Spleen (tissue), 11 donors: ENCODE measurements at regions not wholly inside any gene's neighbourhood (a gene's known extent, or its start where the extent isn't known, plus 50 kb on each side); places are given as distances from the start of the nearest gene placed in this dataset.
"Not testable (repeated sequence)": the region's sequence is repeated elsewhere in the genome, so short reads cannot be mapped to it uniquely, and the experiment has no call there.

Experiments used
- DNase-seq: peaks from one replicate; pipeline ENCODE4 v3.0.0-alpha.2; 2020
- H3K27ac ChIP-seq, 8 donors: fragments of 200-600 bp; sonication (generic) in 7 of 8; 1 replicate in 4 of 8; 2 replicates in 4 of 8; pipeline versions ENCODE4 v1.5.0 to v1.8.0; 2016 to 2021; ENCODE audit warnings: inconsistent platforms in 4 of 8, mild to moderate bottlenecking in 4 of 8, moderate library complexity in 1 of 8
- H3K27me3 ChIP-seq, 7 donors: fragments of 200-600 bp; sonication (generic) in 6 of 7; replicated peaks in 1 of 7; 1 replicate in 4 of 7; 2 replicates in 3 of 7; pipeline versions ENCODE4 v1.5.0 to v1.8.0; 2016 to 2021; ENCODE audit warnings: inconsistent platforms in 3 of 7, mild to moderate bottlenecking in 1 of 7
- H3K36me3 ChIP-seq, 6 donors: fragments of 200-600 bp; sonication (generic) in 5 of 6; 1 replicate in 4 of 6; 2 replicates in 2 of 6; pipeline versions ENCODE4 v1.5.0 to v1.8.0; 2016 to 2021; ENCODE audit warnings: inconsistent platforms in 2 of 6
- H3K4me1 ChIP-seq, 6 donors: fragments of 200-600 bp; sonication (generic) in 5 of 6; 1 replicate in 3 of 6; 2 replicates in 3 of 6; pipeline versions ENCODE4 v1.5.0 to v1.8.0; 2016 to 2021; ENCODE audit warnings: inconsistent platforms in 3 of 6
- H3K4me3 ChIP-seq, 8 donors: fragments of 200-600 bp; sonication (generic) in 7 of 8; 1 replicate in 4 of 8; 2 replicates in 4 of 8; pipeline versions ENCODE4 v1.5.0 to v1.8.0; 2016 to 2021; ENCODE audit warnings: inconsistent platforms in 4 of 8, mild to moderate bottlenecking in 4 of 8, moderate library complexity in 2 of 8
- H3K9me3 ChIP-seq, 8 donors: fragments of 200-600 bp; sonication (generic) in 7 of 8; 1 replicate in 4 of 8; 2 replicates in 4 of 8; pipeline versions ENCODE4 v1.5.0 to v1.8.0; 2016 to 2021; ENCODE audit warnings: inconsistent platforms in 4 of 8
- POLR2A ChIP-seq, 3 donors: fragments of 450-650 bp; IDR thresholded peaks; one replicate each; pipeline ENCODE4 v1.5.1; 2017; ENCODE audit warnings: antibody characterized with exemption in 3 of 3, mild to moderate bottlenecking in 1 of 3
- POLR2AphosphoS5 ChIP-seq, 3 donors: sonication (generic); formaldehyde crosslinking; IDR thresholded peaks; one replicate each; pipeline ENCODE4 v1.5.1; 2017; ENCODE audit warnings: antibody characterized with exemption in 3 of 3
- WGBS, 5 donors: extraction: QIAGEN DNeasy Blood & Tissue Kit in 3 of 5; methylation state at CpG; one replicate each; pipeline versions ENCODE4 v1.1.5 to v1.1.7; 2013 to 2018; 5-methylcytosine and 5-hydroxymethylcytosine counted together
- intact Hi-C: fragments of 100-400 bp; cut with DNase I; formaldehyde crosslinking; loops from one replicate; pipeline ENCODE4 v1.15.0; 2023; ENCODE audit warnings: low total_unique reads
- TF ChIP-seq, protein P1 (sequence below), 11 experiments: fragments of 200-600 bp in 7 of 11; fragments of 450-650 bp in 4 of 11; sonication (generic) in 4 of 11; IDR thresholded peaks in 8 of 11; conservative IDR thresholded peaks in 3 of 11; 1 replicate in 7 of 11; 2 replicates in 4 of 11; pipeline versions ENCODE4 v1.4.0 to v1.8.0; 2016 to 2021; ENCODE audit warnings: antibody characterized with exemption in 11 of 11, inconsistent platforms in 4 of 11, mild to moderate bottlenecking in 1 of 11
- donor health status: healthy with polysubstance abuse.
- donor health status: DM: no; HTN: no; CAD: no; lungs with moderate emphysema.
- donor health status: DM: no; HTN: no; CAD: no.
- donor health status: Bipolar disorder and iron deficiency.
- donor health status: healthy.
- donor health status: DM: no; HTN: no; CAD: no.
- donor health status: DM: yes; HTN: yes; CAD: no.

DNA sequence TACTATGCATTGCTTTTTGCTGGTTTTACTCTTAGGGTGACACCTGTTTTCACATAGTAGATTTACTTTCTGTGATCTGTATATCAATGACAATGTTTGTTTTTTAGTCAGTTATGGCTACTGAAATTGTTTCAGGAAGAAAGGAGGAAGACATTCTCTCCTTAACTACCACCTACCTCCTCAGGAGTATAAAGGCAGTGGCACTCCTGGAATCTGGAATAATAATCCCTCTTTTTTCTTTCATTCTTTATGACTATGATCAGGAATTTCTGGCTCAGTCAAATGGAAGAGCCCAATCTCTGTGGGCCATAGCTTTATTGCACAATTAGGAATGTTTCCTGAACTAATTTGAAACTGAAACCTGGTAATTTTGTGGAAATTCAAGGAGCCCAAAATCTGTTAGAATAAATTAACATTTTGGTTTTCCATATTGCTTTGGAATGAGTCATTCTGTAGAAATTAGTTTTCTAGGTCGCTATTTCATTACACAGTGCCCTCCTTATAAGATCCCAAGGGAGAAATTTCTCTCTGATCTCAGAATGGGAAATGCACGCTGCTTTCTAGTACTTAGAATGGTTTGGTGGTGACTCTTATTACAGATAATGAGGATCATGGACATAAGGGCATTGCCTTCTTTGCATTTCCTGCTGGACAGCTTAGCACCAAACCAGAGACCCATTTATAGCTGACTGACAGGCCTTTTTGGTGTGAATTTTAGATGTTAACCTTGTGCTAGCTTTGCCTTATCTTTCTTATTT, 95.3 kb upstream of the VLDLR start:
- Histone ChIP-seq H3K27ac (no peak overlapping the region), H3K4me3 (no peak overlapping the region), H3K4me1 (no peaks in the 10 kb centered on the region), H3K27me3 (no peaks in the 10 kb centered on the region), H3K36me3 (no peaks in the 10 kb centered on the region), H3K9me3 (no peaks in the 10 kb centered on the region)
- 51 to 65% (median 59%) methylated on average over 2 of the region's 2 CpGs for WGBS, 5 donors
- TF ChIP-seq POLR2A (IDR thresholded peaks at IDR 0.05) (no peak), POLR2AphosphoS5 (IDR thresholded peaks at IDR 0.05) (no peak)
- TF ChIP-seq, protein P1, sequence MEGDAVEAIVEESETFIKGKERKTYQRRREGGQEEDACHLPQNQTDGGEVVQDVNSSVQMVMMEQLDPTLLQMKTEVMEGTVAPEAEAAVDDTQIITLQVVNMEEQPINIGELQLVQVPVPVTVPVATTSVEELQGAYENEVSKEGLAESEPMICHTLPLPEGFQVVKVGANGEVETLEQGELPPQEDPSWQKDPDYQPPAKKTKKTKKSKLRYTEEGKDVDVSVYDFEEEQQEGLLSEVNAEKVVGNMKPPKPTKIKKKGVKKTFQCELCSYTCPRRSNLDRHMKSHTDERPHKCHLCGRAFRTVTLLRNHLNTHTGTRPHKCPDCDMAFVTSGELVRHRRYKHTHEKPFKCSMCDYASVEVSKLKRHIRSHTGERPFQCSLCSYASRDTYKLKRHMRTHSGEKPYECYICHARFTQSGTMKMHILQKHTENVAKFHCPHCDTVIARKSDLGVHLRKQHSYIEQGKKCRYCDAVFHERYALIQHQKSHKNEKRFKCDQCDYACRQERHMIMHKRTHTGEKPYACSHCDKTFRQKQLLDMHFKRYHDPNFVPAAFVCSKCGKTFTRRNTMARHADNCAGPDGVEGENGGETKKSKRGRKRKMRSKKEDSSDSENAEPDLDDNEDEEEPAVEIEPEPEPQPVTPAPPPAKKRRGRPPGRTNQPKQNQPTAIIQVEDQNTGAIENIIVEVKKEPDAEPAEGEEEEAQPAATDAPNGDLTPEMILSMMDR (IDR thresholded peaks at IDR 0.05 in 8 of 11, conservative IDR thresholded peaks at IDR 0.05 in 3 of 11) = no peak
- DNase-seq = no peak
- intact Hi-C loops = no loop called here

DNA sequence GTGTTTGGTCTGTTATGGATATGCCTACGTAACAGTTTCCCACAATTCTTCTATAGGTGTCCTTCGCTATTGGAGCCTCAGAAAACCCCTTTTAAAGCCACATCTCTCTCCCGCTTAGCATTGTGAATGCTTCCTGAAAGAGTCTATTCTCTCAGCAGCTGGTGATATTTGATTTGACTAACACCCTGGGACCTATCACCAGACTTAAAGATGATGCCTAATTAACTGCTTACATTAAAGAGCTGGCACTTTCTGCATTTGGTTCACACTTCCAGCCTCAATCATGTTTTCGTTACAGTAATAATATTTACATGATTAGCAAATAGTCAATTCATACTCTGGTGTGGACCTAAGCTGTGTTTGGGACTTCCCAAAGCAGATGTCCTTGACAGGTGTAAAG, 90.1 kb upstream of the VLDLR start:
- intact Hi-C loops = no loop called here
- no peak for DNase-seq
- Histone ChIP-seq H3K4me3 (no peak overlapping the region), H3K9me3 (no peaks in the 10 kb centered on the region), H3K27ac (no peak overlapping the region), H3K4me1 (no peaks in the 10 kb centered on the region), H3K27me3 (no peaks in the 10 kb centered on the region), H3K36me3 (no peaks in the 10 kb centered on the region)
- 78 to 93% (median 85%) methylated on average over 4 of the region's 4 CpGs for WGBS, 5 donors
- TF ChIP-seq POLR2AphosphoS5 (IDR thresholded peaks at IDR 0.05) = no peak
- no peak for TF ChIP-seq POLR2A (IDR thresholded peaks at IDR 0.05)
- TF ChIP-seq, protein P1 (IDR thresholded peaks at IDR 0.05 in 8 of 11, conservative IDR thresholded peaks at IDR 0.05 in 3 of 11) = no peak

DNA sequence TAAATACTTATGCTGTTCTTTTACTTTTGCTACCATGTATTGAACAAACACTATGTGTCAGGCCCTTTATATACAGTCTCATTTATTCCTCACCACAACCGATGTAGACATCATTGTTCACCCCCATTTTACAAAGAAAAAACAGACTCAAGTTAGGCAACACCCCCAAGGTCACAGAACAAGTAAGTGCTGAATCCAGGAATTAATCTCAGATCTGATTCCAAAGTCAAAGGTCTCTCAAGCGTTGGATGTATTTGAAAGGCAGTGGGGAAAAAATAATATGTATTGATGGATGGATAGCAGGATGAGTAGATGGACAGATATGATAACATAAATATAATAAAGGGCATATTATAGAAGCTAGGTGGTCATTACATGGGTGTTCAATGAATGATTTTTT, 85.1 kb upstream of the VLDLR start:
- Histone ChIP-seq H3K4me3 (no peak overlapping the region), H3K4me1 (no peaks in the 10 kb centered on the region), H3K27ac (no peak overlapping the region), H3K9me3 (no peaks in the 10 kb centered on the region), H3K27me3 (peaks cover 0 to 4% (median 0%) of the 10 kb centered on the region in 7 donors), H3K36me3 (no peaks in the 10 kb centered on the region)
- TF ChIP-seq POLR2AphosphoS5 (IDR thresholded peaks at IDR 0.05) (no peak), POLR2A (IDR thresholded peaks at IDR 0.05) (no peak)
- TF ChIP-seq, protein P1 (IDR thresholded peaks at IDR 0.05 in 8 of 11, conservative IDR thresholded peaks at IDR 0.05 in 3 of 11) = no peak
- intact Hi-C loops = no loop called here
- no peak for DNase-seq
- WGBS, 5 donors = 72 to 85% (median 77%) methylated on average over 2 of the region's 2 CpGs

DNA sequence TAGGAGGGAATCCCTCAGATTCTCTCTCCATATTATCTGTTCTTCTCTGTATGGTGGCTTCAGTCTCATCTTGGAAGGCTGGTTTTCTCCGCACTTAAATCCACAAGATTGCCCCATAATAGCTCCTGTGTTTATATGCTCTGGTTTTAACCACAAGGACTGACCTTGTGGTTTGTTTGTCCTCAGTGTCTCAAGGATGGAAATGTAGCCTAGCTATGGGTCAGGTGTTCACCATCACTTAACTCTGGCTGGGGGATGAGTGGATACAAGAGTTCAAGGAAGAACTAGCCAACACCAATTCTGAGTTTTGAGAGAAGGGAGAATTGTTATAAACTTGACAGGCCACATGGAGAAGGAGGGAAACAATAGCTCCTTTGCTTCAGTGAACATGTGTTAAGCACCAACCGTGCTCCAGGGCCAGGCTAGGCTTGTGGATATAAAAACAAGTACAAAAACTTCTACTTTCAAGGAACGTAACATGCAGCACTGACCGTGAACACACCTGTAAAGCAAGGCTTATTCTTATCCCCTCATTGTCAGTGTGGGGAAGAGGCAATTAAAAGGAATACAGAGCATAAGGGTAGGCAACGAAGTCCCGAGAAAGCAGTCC, 75.6 kb upstream of the VLDLR start:
- WGBS, 5 donors = 85 to 92% (median 89%) methylated on average over 6 of the region's 6 CpGs
- H3K9me3 ChIP-seq = peaks cover 0 to 9% (median 0%) of the 10 kb centered on the region in 8 donors
- no peaks in the 10 kb centered on the region for H3K27me3 ChIP-seq
- no peak overlapping the region for H3K27ac ChIP-seq
- no peaks in the 10 kb centered on the region for H3K4me1 ChIP-seq
- no peak for TF ChIP-seq POLR2A (IDR thresholded peaks at IDR 0.05)
- TF ChIP-seq, protein P1 (IDR thresholded peaks at IDR 0.05 in 8 of 11, conservative IDR thresholded peaks at IDR 0.05 in 3 of 11) = no peak
- no peak for TF ChIP-seq POLR2AphosphoS5 (IDR thresholded peaks at IDR 0.05)
- no peak for DNase-seq
- H3K4me3 ChIP-seq = no peak overlapping the region
- no peaks in the 10 kb centered on the region for H3K36me3 ChIP-seq
- intact Hi-C loops = no loop called here

DNA sequence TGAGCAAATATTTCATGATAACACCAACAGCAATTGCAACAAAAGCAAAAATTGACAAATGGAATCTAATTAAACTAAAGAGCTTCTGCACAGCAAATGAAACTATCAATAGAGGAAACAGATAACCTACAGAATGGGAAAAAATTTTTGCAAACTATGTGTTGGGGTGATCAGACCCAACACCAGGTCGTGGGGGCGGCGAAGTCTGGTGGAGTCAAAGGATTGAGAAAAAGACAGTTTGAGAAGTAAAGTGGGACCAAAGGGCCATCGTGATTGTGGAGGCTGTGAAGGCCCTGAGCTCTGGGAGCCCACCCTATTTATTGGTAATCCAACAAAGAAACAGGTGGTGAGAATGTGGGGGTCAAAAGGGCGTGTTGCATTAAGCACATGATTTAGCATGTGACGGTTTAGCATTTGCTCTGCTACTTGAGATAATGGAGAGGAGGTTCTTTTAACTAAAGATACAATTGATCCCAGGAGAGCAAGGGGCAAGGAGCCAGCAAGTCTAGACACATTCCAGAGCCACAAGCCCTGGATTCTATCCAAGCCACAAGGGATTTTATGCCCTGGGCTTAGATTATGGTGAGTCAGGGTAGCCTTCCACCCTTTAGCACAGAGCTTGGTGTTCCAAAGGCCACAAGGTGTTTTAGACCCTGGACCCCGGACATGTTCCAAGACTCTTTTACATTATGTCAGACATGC, 65.5 kb upstream of the VLDLR start:
- H3K27ac ChIP-seq, intact Hi-C loops, H3K36me3 ChIP-seq, H3K4me1 ChIP-seq, DNase-seq, H3K27me3 ChIP-seq, H3K4me3 ChIP-seq: not testable (repeated sequence)
- 84 to 93% (median 91%) methylated on average over 7 of the region's 7 CpGs for WGBS, 5 donors
- H3K9me3 ChIP-seq = peaks cover 0 to 25% (median 18%) of the 10 kb centered on the region in 8 donors
